DMS153 treated with DMSO at 0.1 percent for 48 hours (cell line): ENCODE measurements at regions not wholly inside any gene's neighbourhood (a gene's known extent, or its start where the extent isn't known, plus 50 kb on each side); places are given as distances from the start of the nearest gene placed in this dataset.

Experiments
- DNase-seq: peaks from one replicate; lab custom pipeline; 2025; ENCODE audit not compliant: unreplicated experiment; lab: John Stamatoyannopoulos, UW

GRCh38 chr13:72025836-72026235 is 158.8 kb upstream of the DACH1 start:
- no peak for DNase-seq

- DNase-seq: no peak
These were observed 156.9 kb upstream of the DACH1 start for GRCh38 chr13:72023895-72024294.

- no peak for DNase-seq
These were observed 138.5 kb upstream of the DACH1 start for GRCh38 chr13:72005455-72005854.

GRCh38 chr13:72004784-72005374 is 137.9 kb upstream of the DACH1 start:
- DNase-seq: no peak

- no peak for DNase-seq
These were observed 137.2 kb upstream of the DACH1 start for GRCh38 chr13:72004246-72004645.

- no peak for DNase-seq
These were observed 131.2 kb upstream of the DACH1 start for GRCh38 chr13:71998223-71998622.

- no peak for DNase-seq
These were observed 112.6 kb upstream of the DACH1 start for GRCh38 chr13:71979616-71980015.

- DNase-seq: no peak
These were observed 110.0 kb upstream of the DACH1 start for GRCh38 chr13:71977028-71977427.

GRCh38 chr13:71967990-71968389 is 101.0 kb upstream of the DACH1 start:
- no peak for DNase-seq

- no peak for DNase-seq
These were observed 97.6 kb upstream of the DACH1 start for GRCh38 chr13:71964491-71965100.

GRCh38 chr13:71962735-71963134 is 95.7 kb upstream of the DACH1 start:
- no peak for DNase-seq

- no peak for DNase-seq
These were observed 95.1 kb upstream of the DACH1 start for GRCh38 chr13:71962126-71962525.

GRCh38 chr13:71949441-71949840 is 82.4 kb upstream of the DACH1 start:
- no peak for DNase-seq

GRCh38 chr13:71939186-71939585 is 72.2 kb upstream of the DACH1 start:
- DNase-seq: no peak

- no peak for DNase-seq
These were observed 68.3 kb upstream of the DACH1 start for GRCh38 chr13:71935166-71935840.

- DNase-seq: no peak
These were observed 57.9 kb upstream of the DACH1 start for GRCh38 chr13:71924931-71925330.

- no peak for DNase-seq
These were observed 55.2 kb upstream of the DACH1 start for GRCh38 chr13:71922194-71922593.
